ENCODE measurements at regions not wholly inside any gene's neighbourhood (a gene's known extent, or its start where the extent isn't known, plus 50 kb on each side); places are given as distances from the start of the nearest gene placed in this dataset.

DNA sequence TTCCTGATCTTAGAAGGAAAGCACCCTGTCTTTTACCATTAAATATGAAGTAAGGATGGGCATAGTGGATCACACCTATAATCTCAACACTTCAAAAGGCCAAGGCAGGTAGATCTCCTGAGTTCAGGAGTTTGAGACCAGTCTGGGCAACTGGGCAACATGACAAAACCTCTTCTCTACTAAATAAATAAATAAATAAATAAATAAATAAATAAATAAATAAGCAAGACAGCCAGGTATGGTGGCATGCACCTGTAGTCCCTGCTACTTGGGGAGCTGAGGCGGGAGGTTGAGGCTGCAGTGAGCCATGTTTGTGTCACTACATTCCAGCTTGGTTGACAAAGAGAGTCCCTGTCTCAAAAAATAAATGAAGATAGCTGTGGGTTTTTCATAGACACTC, 313.1 kb downstream of the RPS24 start:
- Histone ChIP-seq H3K4me3 (ENCODE audit: low read depth, low read length) (no peak overlapping the region), H3K36me3 (ENCODE audit: control insufficient read depth, insufficient read depth, low read length) (no peaks in the 10 kb centered on the region), H3K27me3 (ENCODE audit: control insufficient read depth, insufficient read depth, low read length) (peaks cover 7% of the 10 kb centered on the region)
- TF ChIP-seq, protein P1, sequence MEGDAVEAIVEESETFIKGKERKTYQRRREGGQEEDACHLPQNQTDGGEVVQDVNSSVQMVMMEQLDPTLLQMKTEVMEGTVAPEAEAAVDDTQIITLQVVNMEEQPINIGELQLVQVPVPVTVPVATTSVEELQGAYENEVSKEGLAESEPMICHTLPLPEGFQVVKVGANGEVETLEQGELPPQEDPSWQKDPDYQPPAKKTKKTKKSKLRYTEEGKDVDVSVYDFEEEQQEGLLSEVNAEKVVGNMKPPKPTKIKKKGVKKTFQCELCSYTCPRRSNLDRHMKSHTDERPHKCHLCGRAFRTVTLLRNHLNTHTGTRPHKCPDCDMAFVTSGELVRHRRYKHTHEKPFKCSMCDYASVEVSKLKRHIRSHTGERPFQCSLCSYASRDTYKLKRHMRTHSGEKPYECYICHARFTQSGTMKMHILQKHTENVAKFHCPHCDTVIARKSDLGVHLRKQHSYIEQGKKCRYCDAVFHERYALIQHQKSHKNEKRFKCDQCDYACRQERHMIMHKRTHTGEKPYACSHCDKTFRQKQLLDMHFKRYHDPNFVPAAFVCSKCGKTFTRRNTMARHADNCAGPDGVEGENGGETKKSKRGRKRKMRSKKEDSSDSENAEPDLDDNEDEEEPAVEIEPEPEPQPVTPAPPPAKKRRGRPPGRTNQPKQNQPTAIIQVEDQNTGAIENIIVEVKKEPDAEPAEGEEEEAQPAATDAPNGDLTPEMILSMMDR (IDR thresholded peaks at IDR 0.05; ENCODE audit: insufficient read depth, low read length, poor library complexity, severe bottlenecking): no peak
- DNase-seq (ENCODE audit: low read depth): no peak

DNA sequence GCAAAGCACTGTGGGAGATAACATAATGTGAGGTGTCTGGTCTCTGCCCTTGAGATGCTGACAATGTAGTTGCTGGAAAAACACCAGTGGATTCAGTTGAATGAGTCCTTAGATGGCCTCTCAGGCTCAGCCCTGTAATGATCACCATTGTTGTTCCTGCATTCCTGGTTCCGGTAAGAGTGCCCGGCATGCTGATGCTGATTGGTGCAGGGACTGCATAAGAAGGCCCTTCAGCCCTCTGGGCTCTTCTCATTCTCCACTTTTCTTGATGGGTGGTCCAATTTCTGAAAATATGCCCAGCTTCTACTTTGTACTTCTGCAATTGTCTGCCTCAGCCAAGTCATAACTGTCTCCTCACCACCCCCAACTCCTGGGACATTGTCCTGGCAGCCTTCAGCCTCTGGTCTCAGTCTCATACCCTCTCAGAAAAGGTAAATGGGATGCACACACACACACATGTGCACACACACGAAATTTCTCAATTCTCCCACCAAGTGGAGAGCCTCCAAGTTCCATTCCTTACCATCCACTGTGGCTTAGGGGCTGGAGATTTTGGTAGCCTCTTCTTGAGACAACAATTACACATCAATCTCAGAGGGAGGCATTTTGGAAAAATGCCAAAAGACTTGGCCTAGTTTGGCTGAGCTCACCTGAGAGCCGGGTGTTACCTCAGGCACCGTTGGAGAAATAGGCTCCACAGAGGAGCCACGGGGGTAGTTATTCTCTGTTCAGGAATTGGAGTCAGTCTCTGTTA, 314.9 kb downstream of the RPS24 start:
- Histone ChIP-seq H3K27me3 (ENCODE audit: control insufficient read depth, insufficient read depth, low read length) (peaks cover 4% of the 10 kb centered on the region), H3K4me3 (ENCODE audit: low read depth, low read length) (no peak overlapping the region), H3K36me3 (ENCODE audit: control insufficient read depth, insufficient read depth, low read length) (no peaks in the 10 kb centered on the region)
- no peak for DNase-seq (ENCODE audit: low read depth)
- TF ChIP-seq, protein P1 (IDR thresholded peaks at IDR 0.05; ENCODE audit: insufficient read depth, low read length, poor library complexity, severe bottlenecking): no peak

DNA sequence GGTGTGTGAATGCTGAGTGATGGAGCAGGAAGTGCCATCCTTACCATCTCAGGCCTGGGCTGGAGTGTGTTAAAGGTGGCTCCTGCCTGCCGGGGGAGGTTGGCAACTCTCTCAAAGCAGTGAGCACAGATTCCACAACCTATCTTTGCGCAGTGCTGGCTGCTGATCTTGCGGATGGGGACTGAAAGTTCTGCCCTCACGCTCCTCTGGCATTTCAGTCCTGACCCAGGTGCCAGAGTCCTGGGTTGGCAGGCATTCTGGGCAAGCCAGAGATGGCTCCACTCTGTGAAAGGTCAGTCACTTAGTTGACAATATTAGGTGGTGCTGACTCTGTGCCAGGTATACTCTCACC, 315.5 kb downstream of the RPS24 start:
- TF ChIP-seq, protein P1 (IDR thresholded peaks at IDR 0.05; ENCODE audit: insufficient read depth, low read length, poor library complexity, severe bottlenecking): no peak
- H3K4me3 ChIP-seq (ENCODE audit: low read depth, low read length): no peak overlapping the region
- H3K36me3 ChIP-seq (ENCODE audit: control insufficient read depth, insufficient read depth, low read length): no peaks in the 10 kb centered on the region
- H3K27me3 ChIP-seq (ENCODE audit: control insufficient read depth, insufficient read depth, low read length): peaks cover 4% of the 10 kb centered on the region
- DNase-seq (ENCODE audit: low read depth): no peak

DNA sequence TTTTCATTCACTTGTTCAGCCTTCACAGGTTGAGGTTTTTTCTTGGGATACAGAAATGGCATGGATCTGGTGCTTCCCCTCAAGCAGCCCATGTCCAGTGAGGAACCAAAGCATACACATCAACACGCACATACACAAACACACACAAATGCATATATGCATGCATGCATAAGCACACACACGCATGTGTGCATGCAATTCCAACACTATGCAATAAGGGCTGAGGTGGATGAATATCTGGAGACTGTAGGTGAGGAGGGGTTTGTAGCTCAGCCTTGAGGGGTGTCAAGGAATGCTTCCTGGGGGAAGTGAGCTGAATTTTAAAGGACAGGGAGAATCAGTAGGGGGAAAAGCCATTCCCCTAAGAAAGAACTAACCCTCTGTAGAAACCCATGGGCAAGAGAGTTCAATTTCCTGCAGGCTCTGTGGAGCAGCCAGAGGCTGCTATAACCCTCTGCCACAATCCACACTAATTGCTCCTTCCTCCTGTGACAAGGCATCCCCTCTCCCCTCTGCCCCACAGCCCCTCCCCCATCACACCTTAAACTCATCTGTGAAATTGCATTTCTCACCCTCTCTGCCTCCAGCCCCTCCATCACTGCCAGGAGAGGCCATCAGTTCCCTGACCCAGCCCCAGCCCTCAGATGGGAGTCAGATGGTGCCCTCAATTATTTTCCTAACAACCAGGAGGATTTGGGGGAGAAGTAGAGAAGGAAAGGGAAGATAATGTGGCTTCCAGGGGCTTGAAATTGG, 316.4 kb downstream of the RPS24 start:
- peaks cover 7% of the 10 kb centered on the region for H3K27me3 ChIP-seq (ENCODE audit: control insufficient read depth, insufficient read depth, low read length)
- H3K36me3 ChIP-seq (ENCODE audit: control insufficient read depth, insufficient read depth, low read length): no peaks in the 10 kb centered on the region
- H3K4me3 ChIP-seq (ENCODE audit: low read depth, low read length): no peak overlapping the region
- no peak for DNase-seq (ENCODE audit: low read depth)
- TF ChIP-seq, protein P1 (IDR thresholded peaks at IDR 0.05; ENCODE audit: insufficient read depth, low read length, poor library complexity, severe bottlenecking): no peak

DNA sequence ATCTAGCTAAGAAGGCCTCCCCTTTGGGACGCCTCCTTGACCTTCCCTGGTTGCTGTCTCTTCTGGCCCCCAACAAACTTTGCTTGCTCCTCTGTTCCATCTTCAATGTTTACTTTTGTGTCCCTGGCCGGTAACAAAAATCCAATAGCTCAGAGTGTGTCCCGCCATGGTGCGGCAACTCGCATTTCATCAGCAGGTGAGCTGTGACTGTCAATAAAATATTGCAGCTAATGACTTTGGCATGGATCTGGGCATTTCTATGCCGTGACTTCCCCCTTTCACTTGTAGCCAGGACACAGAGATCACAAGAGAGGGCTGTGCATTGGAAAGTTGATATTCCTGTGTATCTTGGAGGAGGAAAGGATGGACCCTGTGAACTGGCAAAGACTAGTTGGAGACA, 317.6 kb downstream of the RPS24 start:
- H3K36me3 ChIP-seq (ENCODE audit: control insufficient read depth, insufficient read depth, low read length): no peaks in the 10 kb centered on the region
- TF ChIP-seq, protein P1 (IDR thresholded peaks at IDR 0.05; ENCODE audit: insufficient read depth, low read length, poor library complexity, severe bottlenecking): no peak
- H3K4me3 ChIP-seq (ENCODE audit: low read depth, low read length): no peak overlapping the region
- peaks cover 7% of the 10 kb centered on the region for H3K27me3 ChIP-seq (ENCODE audit: control insufficient read depth, insufficient read depth, low read length)
- no peak for DNase-seq (ENCODE audit: low read depth)
